ENCODE measurements at regions not wholly inside any gene's neighbourhood (a gene's known extent, or its start where the extent isn't known, plus 50 kb on each side); places are given as distances from the start of the nearest gene placed in this dataset.

- TF ChIP-seq FOXP2 (optimal IDR thresholded peaks at IDR 0.05; ENCODE audit: borderline replicate concordance, extremely low read depth, extremely low read length, insufficient read depth) (no peak), POLR2AphosphoS5 (IDR thresholded peaks at IDR 0.05; ENCODE audit: low read depth, low read length) (no peak), TAF1 (IDR thresholded peaks at IDR 0.05; ENCODE audit: borderline replicate concordance, insufficient read depth, low read length) (no peak), REST (IDR thresholded peaks at IDR 0.05; ENCODE audit: insufficient read depth in 1 of 2, low read depth in 2 of 2, low read length in 2 of 2) (no peak), SIN3A (IDR thresholded peaks at IDR 0.05; ENCODE audit: borderline replicate concordance, insufficient read depth, low read length) (no peak)
Observed at GRCh38 chr12:107635139-107635538, 50.5 kb upstream of the PWP1 start.
